Upper lobe of left lung (tissue), 4 donors: ENCODE measurements at regions not wholly inside any gene's neighbourhood (a gene's known extent, or its start where the extent isn't known, plus 50 kb on each side); places are given as distances from the start of the nearest gene placed in this dataset.

Source experiments
- CTCF ChIP-seq, 6 experiments: fragments of 450-650 bp in 4 of 6; fragments of 200-600 bp in 2 of 6; sonication (generic) in 2 of 6; IDR thresholded peaks; one replicate each; pipeline ENCODE4 v1.5.1; 2016 to 2019; ENCODE audit warnings: antibody characterized with exemption in 6 of 6
- POLR2A ChIP-seq, 4 donors: fragments of 450-650 bp; IDR thresholded peaks; one replicate each; pipeline ENCODE4 v1.5.1; 2016 to 2017; ENCODE audit warnings: antibody characterized with exemption in 4 of 4, mild to moderate bottlenecking in 2 of 4
- POLR2AphosphoS5 ChIP-seq, 2 donors: sonication (generic); formaldehyde crosslinking; IDR thresholded peaks; one replicate each; pipeline ENCODE4 v1.5.1; 2017; ENCODE audit warnings: antibody characterized with exemption in 2 of 2

- no peak for TF ChIP-seq CTCF (IDR thresholded peaks at IDR 0.05)
- no peak for TF ChIP-seq POLR2A (IDR thresholded peaks at IDR 0.05)
- TF ChIP-seq POLR2AphosphoS5 (IDR thresholded peaks at IDR 0.05), result no peak
Observed at GRCh38 chr18:71125581-71125980, 836.7 kb downstream of the SOCS6 start.
